SK-N-SH (cell line): ENCODE measurements at regions not wholly inside any gene's neighbourhood (a gene's known extent, or its start where the extent isn't known, plus 50 kb on each side); places are given as distances from the start of the nearest gene placed in this dataset.
A peak's percentile ranks its signal among the peaks of the same experiment; 100 is the strongest.

Source experiments
- CTCF ChIA-PET: fragments of 300-600, 350-600 bp; formaldehyde crosslinking; extraction: SDS; loops from one replicate; lab custom pipeline; 2021; lab: Yijun Ruan, JAX
- POLR2A ChIA-PET: fragments of 350-600 bp; sonication (Branson Sonifier 250); formaldehyde crosslinking; extraction: SDS; loops from one replicate; lab custom pipeline; 2020; ENCODE audit warnings: antibody characterized with exemption, inconsistent platforms; lab: Yijun Ruan, JAX
- DNase-seq: peaks from one replicate; pipeline ENCODE4 v3.0.0; 2012
- H2AFZ ChIP-seq: fragments of 200-600 bp; sonication (generic); 2 replicates; pipeline ENCODE4 v1.8.1; 2016; ENCODE audit warnings: antibody characterized with exemption, mild to moderate bottlenecking, low read depth
- H3F3A ChIP-seq: fragments of 200-600 bp; sonication (generic); replicated peaks from 2 replicates; pipeline ENCODE3; 2016; ENCODE audit warnings: antibody characterized with exemption, mild to moderate bottlenecking; ENCODE audit not compliant: insufficient read depth
- H3K27ac ChIP-seq, 2 experiments: fragments of 200-500 bp in 1 of 2; fragments of 200-600 bp in 1 of 2; sonication (Bioruptor generic) in 1 of 2; sonication (generic), shearing (Covaris generic) in 1 of 2; 2 replicates each; pipeline versions ENCODE4 v1.5.1 to v1.6.1; 2014 to 2016; ENCODE audit warnings: low read depth in 2 of 2, inconsistent platforms in 1 of 2, low read length in 1 of 2, mild to moderate bottlenecking in 1 of 2, mixed read lengths in 1 of 2
- H3K27me3 ChIP-seq: fragments of 200-600 bp; sonication (generic), shearing (Covaris generic); 2 replicates; pipeline ENCODE4 v1.6.1; 2016; ENCODE audit warnings: mixed run types; ENCODE audit not compliant: insufficient read depth
- H3K36me3 ChIP-seq, 2 experiments: fragments of 200-500 bp in 1 of 2; fragments of 200-600 bp in 1 of 2; sonication (Bioruptor generic) in 1 of 2; sonication (generic) in 1 of 2; replicated peaks in 1 of 2; 2 replicates each; pipeline versions ENCODE3 to v1.5.1; 2014 to 2016; ENCODE audit warnings: low read length in 1 of 2, mild to moderate bottlenecking in 1 of 2; ENCODE audit not compliant: insufficient read depth in 2 of 2, control insufficient read depth in 1 of 2
- H3K4me1 ChIP-seq, 2 experiments: fragments of 200-500 bp in 1 of 2; fragments of 200-600 bp in 1 of 2; sonication (Bioruptor generic) in 1 of 2; sonication (generic), shearing (Covaris generic) in 1 of 2; 2 replicates each; pipeline versions ENCODE4 v1.5.1 to v1.6.1; 2014 to 2016; ENCODE audit warnings: low read depth in 1 of 2, low read length in 1 of 2, mixed run types in 1 of 2; ENCODE audit not compliant: insufficient read depth in 2 of 2, control insufficient read depth in 1 of 2
- H3K4me2 ChIP-seq: fragments of 200-600 bp; sonication (generic), shearing (Covaris generic); 2 replicates; pipeline ENCODE4 v1.6.1; 2017; ENCODE audit warnings: mixed run types
- H3K4me3 ChIP-seq, 2 experiments: fragments of 200-500 bp in 1 of 2; fragments of 200-600 bp in 1 of 2; sonication (Bioruptor generic) in 1 of 2; sonication (generic), shearing (Covaris generic) in 1 of 2; 2 replicates each; pipeline versions ENCODE4 v1.5.1 to v1.8.1; 2014 to 2016; ENCODE audit warnings: low read depth in 2 of 2, inconsistent platforms in 1 of 2, low read length in 1 of 2, mild to moderate bottlenecking in 1 of 2, mixed read lengths in 1 of 2, moderate library complexity in 1 of 2
- H3K79me2 ChIP-seq: fragments of 200-600 bp; sonication (generic); 2 replicates; pipeline ENCODE4 v1.8.1; 2017; ENCODE audit warnings: mild to moderate bottlenecking; ENCODE audit not compliant: insufficient read depth
- H3K9ac ChIP-seq: fragments of 200-600 bp; sonication (generic); 2 replicates; pipeline ENCODE4 v1.6.1; 2017; ENCODE audit warnings: mixed run types
- H3K9me2 ChIP-seq: fragments of 200-600 bp; sonication (generic); 2 replicates; pipeline ENCODE4 v1.6.1; 2017; ENCODE audit warnings: mixed run types
- H3K9me3 ChIP-seq: fragments of 200-600 bp; sonication (generic); 2 replicates; pipeline ENCODE4 v1.6.1; 2017; ENCODE audit warnings: mixed run types, mild to moderate bottlenecking, moderate library complexity
- H4K20me1 ChIP-seq: fragments of 200-600 bp; sonication (generic); 2 replicates; pipeline ENCODE4 v1.6.1; 2017; ENCODE audit warnings: mild to moderate bottlenecking, mixed run types; ENCODE audit not compliant: insufficient read depth
- FOSL2 ChIP-seq: IDR thresholded peaks from 2 replicates; pipeline ENCODE4 v1.4.0; 2012; ENCODE audit warnings: low read depth, mild to moderate bottlenecking, moderate library complexity, borderline replicate concordance
- FOXJ3 ChIP-seq: sonication (generic); formaldehyde crosslinking; IDR thresholded peaks from 2 replicates; pipeline ENCODE4 v1.5.1; 2020; ENCODE audit warnings: mild to moderate bottlenecking, missing genetic modification reagents
- FOXM1 ChIP-seq: IDR thresholded peaks from 2 replicates; pipeline ENCODE4 v1.4.0; 2012; ENCODE audit warnings: low read depth, mild to moderate bottlenecking
- GABPA ChIP-seq: IDR thresholded peaks from 2 replicates; pipeline ENCODE4 v1.4.0; 2012; ENCODE audit warnings: low read depth, mild to moderate bottlenecking
- GATA2 ChIP-seq: sonication (generic); formaldehyde crosslinking; IDR thresholded peaks from 2 replicates; pipeline ENCODE4 v1.5.0; 2020; ENCODE audit warnings: mild to moderate bottlenecking, missing genetic modification reagents
- IRF3 ChIP-seq: fragments of 150-350 bp; IDR thresholded peaks from 2 replicates; pipeline ENCODE4 v1.6.1; 2016; ENCODE audit warnings: mild to moderate bottlenecking, low read depth, low read length
- JUND ChIP-seq: IDR thresholded peaks from 2 replicates; pipeline ENCODE4 v1.4.0; 2012
- MAX ChIP-seq: IDR thresholded peaks from 2 replicates; pipeline ENCODE4 v1.4.0; 2012; ENCODE audit warnings: low read depth
- MXI1 ChIP-seq: IDR thresholded peaks from 2 replicates; pipeline ENCODE4 v1.6.1; 2012; ENCODE audit warnings: mild to moderate bottlenecking, low read depth, low read length, improper control_type of control experiment
- NFIC ChIP-seq: IDR thresholded peaks from 2 replicates; pipeline ENCODE4 v1.4.0; 2012; ENCODE audit warnings: borderline replicate concordance
- POLR2AphosphoS5 ChIP-seq: IDR thresholded peaks from 2 replicates; pipeline ENCODE4 v1.6.1; 2012; ENCODE audit warnings: low read depth, low read length
- REST ChIP-seq: IDR thresholded peaks from 2 replicates; pipeline ENCODE4 v1.6.1; 2012; ENCODE audit warnings: mild to moderate bottlenecking, low read depth, low read length, moderate library complexity
- RXRA ChIP-seq: IDR thresholded peaks from 2 replicates; pipeline ENCODE4 v1.4.0; 2012; ENCODE audit warnings: low read depth, mild to moderate bottlenecking, borderline replicate concordance
- SIN3A ChIP-seq: IDR thresholded peaks from 2 replicates; pipeline ENCODE4 v1.6.1; 2012; ENCODE audit warnings: low read depth, mild to moderate bottlenecking, low read length, moderate library complexity, borderline replicate concordance
- SMC3 ChIP-seq: IDR thresholded peaks from 2 replicates; pipeline ENCODE4 v1.6.1; 2012; ENCODE audit warnings: low read depth, low read length, improper control_type of control experiment
- TCF12 ChIP-seq: IDR thresholded peaks from 2 replicates; pipeline ENCODE4 v1.4.0; 2012
- USF2 ChIP-seq: fragments of 150-350 bp; IDR thresholded peaks from 2 replicates; pipeline ENCODE4 v1.6.1; 2017; ENCODE audit warnings: antibody characterized with exemption, low read length, low read depth, borderline replicate concordance
- YY1 ChIP-seq: IDR thresholded peaks from 2 replicates; pipeline ENCODE4 v1.4.0; 2012; ENCODE audit warnings: low read depth, mild to moderate bottlenecking
- ZBTB33 ChIP-seq: IDR thresholded peaks from 2 replicates; pipeline ENCODE4 v1.4.0; 2012; ENCODE audit warnings: low read depth, borderline replicate concordance
- WGBS: methylation state at CpG from one replicate; pipeline ENCODE4 v1.1.6; 2017; ENCODE audit warnings: low lambda C conversion rate; 5-methylcytosine and 5-hydroxymethylcytosine counted together

GRCh38 chr2:7704296-7704865 is 787.2 kb downstream of the RNF144A start:
- no peaks in the 10 kb centered on the region for H3K79me2 ChIP-seq
- no peaks in the 10 kb centered on the region for H3K9me2 ChIP-seq
- CTCF ChIA-PET, result interaction anchor here (1.1 kb wide), 1 partner anchor 277 kb away, joined by 3 read pairs; no protein-coding TSS in a partner anchor
- no peaks in the 10 kb centered on the region for H3K27me3 ChIP-seq
- no peaks in the 10 kb centered on the region for H3K36me3 ChIP-seq
- no peak overlapping the region for H2AFZ ChIP-seq
- DNase-seq, result no peak
- H3K4me2 ChIP-seq, result no peak overlapping the region
- H3K27ac ChIP-seq, result no peak overlapping the region
- no peaks in the 10 kb centered on the region for H3K9me3 ChIP-seq
- H3K4me1 ChIP-seq, result peaks cover 0 to 22% of the 10 kb centered on the region in 2 experiments; a peak in 1 of 4 replicates
- peaks cover 19% of the 10 kb centered on the region for H3F3A ChIP-seq
- H3K9ac ChIP-seq, result no peak overlapping the region
- WGBS, result 77% methylated on average over 6 of the region's 6 CpGs
- no peak for TF ChIP-seq GABPA
- no peaks in the 10 kb centered on the region for H4K20me1 ChIP-seq
- POLR2A ChIA-PET, result interaction anchor here (0.6 kb wide), 1 partner anchor 402 kb away, joined by 3 read pairs; no protein-coding TSS in a partner anchor
- H3K4me3 ChIP-seq, result no peak overlapping the region

- peak overlapping the region; percentile 53 for H3K4me2 ChIP-seq
- 18% methylated on average over 2 of the region's 2 CpGs for WGBS
- H3K9me3 ChIP-seq, result no peaks in the 10 kb centered on the region
- ChIA-PET CTCF (interaction anchor here (0.7 to 1.2 kb wide), 2 partner anchors 11 to 609 kb away, joined by 3 read pairs; no protein-coding TSS in a partner anchor), POLR2A (no interaction called here)
- peaks cover 19% of the 10 kb centered on the region for H3F3A ChIP-seq
- H3K27ac ChIP-seq, result peak overlapping the region in 1 of 2 experiments; percentile 79; a peak in 3 of 4 replicates
- no peak overlapping the region for H3K4me3 ChIP-seq
- no peaks in the 10 kb centered on the region for H3K27me3 ChIP-seq
- H3K9ac ChIP-seq, result no peak overlapping the region
- no peaks in the 10 kb centered on the region for H3K9me2 ChIP-seq
- no peaks in the 10 kb centered on the region for H4K20me1 ChIP-seq
- H3K36me3 ChIP-seq, result no peaks in the 10 kb centered on the region
- no peak for TF ChIP-seq YY1
- TF ChIP-seq ZBTB33, result no peak
- no peak for TF ChIP-seq SMC3
- TF ChIP-seq FOXM1, result no peak
- 0 out of 2 replicates have a peak, but pooled peaks have one; percentile 14 for TF ChIP-seq JUND
- no peak for TF ChIP-seq USF2
- peak; percentile 47; the same call in 1 of the 2 replicates for TF ChIP-seq TCF12
- no peak for TF ChIP-seq IRF3
- TF ChIP-seq NFIC, result peak; percentile 73; the same call in 1 of the 2 replicates
- TF ChIP-seq SIN3A, result no peak
- no peak for TF ChIP-seq MAX
- TF ChIP-seq FOXJ3 (CRISPR knock-in tag), result no peak
- no peak for TF ChIP-seq POLR2AphosphoS5
- TF ChIP-seq RXRA, result no peak
- TF ChIP-seq MXI1, result no peak
- TF ChIP-seq GATA2 (CRISPR knock-in tag), result no peak
- peak; percentile 59; the same call in 1 of the 2 replicates for TF ChIP-seq FOSL2
- TF ChIP-seq REST, result no peak
- no peaks in the 10 kb centered on the region for H3K79me2 ChIP-seq
- H2AFZ ChIP-seq, result peak overlapping the region; percentile 4; the same call in 1 of the 2 replicates
- H3K4me1 ChIP-seq, result peaks cover 0 to 22% of the 10 kb centered on the region in 2 experiments; a peak in 1 of 4 replicates
- DNase-seq, result no peak
Observed at GRCh38 chr2:7706791-7707190, 789.6 kb downstream of the RNF144A start.
